ENCODE measurements at regions not wholly inside any gene's neighbourhood (a gene's known extent, or its start where the extent isn't known, plus 50 kb on each side); places are given as distances from the start of the nearest gene placed in this dataset.

- Histone ChIP-seq H3K4me2 (ENCODE audit: low read length) (no peak overlapping the region), H3K9ac (ENCODE audit: low read length) (no peak overlapping the region), H3K4me1 (ENCODE audit: low read length) (no peaks in the 10 kb centered on the region), H4K20me1 (ENCODE audit: insufficient read depth, low read length) (no peaks in the 10 kb centered on the region), H3K27ac (ENCODE audit: low read length) (no peak overlapping the region), H3K79me2 (ENCODE audit: low read length) (no peaks in the 10 kb centered on the region), H3K9me3 (ENCODE audit: insufficient read depth, low read length) (no peaks in the 10 kb centered on the region), H2AFZ (ENCODE audit: low read depth, low read length) (no peak overlapping the region), H3K4me3 (ENCODE audit: low read length) (no peak overlapping the region), H3K27me3 (ENCODE audit: low read depth, low read length) (no peaks in the 10 kb centered on the region), H3K36me3 (replicated peaks; ENCODE audit: low read depth, low read length) (no peaks in the 10 kb centered on the region)
- TF ChIP-seq EZH2phosphoT487 (IDR thresholded peaks at IDR 0.05; ENCODE audit: low read depth) (no peak), CTCF (IDR thresholded peaks at IDR 0.05; ENCODE audit: low read depth, low read length) (no peak)
These were observed 2868.3 kb upstream of the PCDH20 start for GRCh38 chr13:64283926-64284325.

- Histone ChIP-seq H3K27me3 (ENCODE audit: low read depth, low read length) (no peaks in the 10 kb centered on the region), H4K20me1 (ENCODE audit: insufficient read depth, low read length) (no peaks in the 10 kb centered on the region), H3K79me2 (ENCODE audit: low read length) (no peaks in the 10 kb centered on the region), H2AFZ (ENCODE audit: low read depth, low read length) (no peak overlapping the region), H3K4me3 (ENCODE audit: low read length) (no peak overlapping the region), H3K4me2 (ENCODE audit: low read length) (no peak overlapping the region), H3K9ac (ENCODE audit: low read length) (no peak overlapping the region), H3K36me3 (replicated peaks; ENCODE audit: low read depth, low read length) (no peaks in the 10 kb centered on the region), H3K4me1 (ENCODE audit: low read length) (no peaks in the 10 kb centered on the region), H3K27ac (ENCODE audit: low read length) (no peak overlapping the region), H3K9me3 (ENCODE audit: insufficient read depth, low read length) (no peaks in the 10 kb centered on the region)
- TF ChIP-seq EZH2phosphoT487 (IDR thresholded peaks at IDR 0.05; ENCODE audit: low read depth) (no peak), CTCF (IDR thresholded peaks at IDR 0.05; ENCODE audit: low read depth, low read length) (no peak)
These were observed 2862.8 kb upstream of the PCDH20 start for GRCh38 chr13:64278493-64278892.

- TF ChIP-seq EZH2phosphoT487 (IDR thresholded peaks at IDR 0.05; ENCODE audit: low read depth) (no peak), CTCF (IDR thresholded peaks at IDR 0.05; ENCODE audit: low read depth, low read length) (no peak)
- no peak overlapping the region for H2AFZ ChIP-seq (ENCODE audit: low read depth, low read length)
These were observed 2861.4 kb upstream of the PCDH20 start for GRCh38 chr13:64277097-64277496.

DNA sequence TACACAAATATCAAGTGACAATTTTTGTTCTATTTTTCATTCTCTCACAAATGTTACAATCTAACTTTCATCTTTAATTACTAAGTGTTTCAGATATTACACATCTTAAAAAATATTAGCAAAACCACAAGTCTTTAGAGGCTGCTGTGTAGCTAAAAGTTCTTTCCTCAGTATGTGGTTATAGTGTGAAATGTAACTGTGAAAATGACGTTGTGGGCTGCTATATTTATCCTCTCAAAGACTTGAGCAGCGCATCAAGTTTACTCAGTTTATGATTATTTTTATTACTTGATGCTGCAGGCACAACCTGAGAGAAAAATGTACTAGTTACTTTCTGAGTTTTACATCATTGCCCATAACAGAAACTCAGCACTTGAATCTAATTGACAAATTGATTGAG, 2860.6 kb upstream of the PCDH20 start:
- Histone ChIP-seq H3K27me3 (ENCODE audit: low read depth, low read length) (no peaks in the 10 kb centered on the region), H3K4me3 (ENCODE audit: low read length) (no peak overlapping the region), H3K9me3 (ENCODE audit: insufficient read depth, low read length) (no peaks in the 10 kb centered on the region), H3K4me1 (ENCODE audit: low read length) (no peaks in the 10 kb centered on the region), H3K79me2 (ENCODE audit: low read length) (no peaks in the 10 kb centered on the region), H3K36me3 (replicated peaks; ENCODE audit: low read depth, low read length) (no peaks in the 10 kb centered on the region), H3K27ac (ENCODE audit: low read length) (no peak overlapping the region), H2AFZ (ENCODE audit: low read depth, low read length) (no peak overlapping the region), H3K4me2 (ENCODE audit: low read length) (no peak overlapping the region), H3K9ac (ENCODE audit: low read length) (no peak overlapping the region), H4K20me1 (ENCODE audit: insufficient read depth, low read length) (no peaks in the 10 kb centered on the region)
- TF ChIP-seq EZH2phosphoT487 (IDR thresholded peaks at IDR 0.05; ENCODE audit: low read depth) (no peak), CTCF (IDR thresholded peaks at IDR 0.05; ENCODE audit: low read depth, low read length) (no peak)

More at GRCh38 chr13:64277097-64277496, 2861.4 kb upstream of the PCDH20 start:
- Histone ChIP-seq H4K20me1 (ENCODE audit: insufficient read depth, low read length) (no peaks in the 10 kb centered on the region), H3K27ac (ENCODE audit: low read length) (no peak overlapping the region), H3K27me3 (ENCODE audit: low read depth, low read length) (no peaks in the 10 kb centered on the region), H3K4me1 (ENCODE audit: low read length) (no peaks in the 10 kb centered on the region), H3K79me2 (ENCODE audit: low read length) (no peaks in the 10 kb centered on the region), H3K36me3 (replicated peaks; ENCODE audit: low read depth, low read length) (no peaks in the 10 kb centered on the region), H3K4me3 (ENCODE audit: low read length) (no peak overlapping the region), H3K9ac (ENCODE audit: low read length) (no peak overlapping the region), H3K9me3 (ENCODE audit: insufficient read depth, low read length) (no peaks in the 10 kb centered on the region), H3K4me2 (ENCODE audit: low read length) (no peak overlapping the region)
